ENCODE measurements at regions not wholly inside any gene's neighbourhood (a gene's known extent, or its start where the extent isn't known, plus 50 kb on each side); places are given as distances from the start of the nearest gene placed in this dataset.

- H2BK12ac ChIP-seq (ENCODE audit: insufficient read length, low read depth, low read length): no peak overlapping the region
- H2BK15ac ChIP-seq (ENCODE audit: low read depth, low read length): no peak overlapping the region
- Mint-ChIP-seq H3K4me1 (peaks cover 29 to 34% of the 10 kb centered on the region in 2 experiments), H3K27me3 (ENCODE audit: low read depth) (peaks cover 8% of the 10 kb centered on the region), H3K27ac (no peak overlapping the region), H3K36me3 (ENCODE audit: insufficient read depth in 1 of 3, low read depth in 3 of 3) (no peaks in the 10 kb centered on the region), H3K9me3 (peaks cover 0 to 3% of the 10 kb centered on the region in 2 experiments; a peak in 2 of 5 replicates), H3K4me3 (no peak overlapping the region)
- peak; percentile 97 for TF ChIP-seq CTCF (conservative IDR thresholded peaks at IDR 0.05)
- H3K27ac ChIP-seq (ENCODE audit: insufficient read length, low read depth, low read length): no peak overlapping the region
- H4K20me1 ChIP-seq (ENCODE audit: control insufficient read depth, insufficient read depth, insufficient read length): no peaks in the 10 kb centered on the region
- H3K9ac ChIP-seq (ENCODE audit: extremely low read depth, insufficient read length, low read length): no peak overlapping the region
- no peaks in the 10 kb centered on the region for H3K79me1 ChIP-seq (ENCODE audit: insufficient read depth, low read depth, low read length, poor library complexity, severe bottlenecking)
- no peak overlapping the region for H2BK120ac ChIP-seq (ENCODE audit: low read depth, low read length, poor library complexity, severe bottlenecking)
- peak; percentile 29 for DNase-seq
- H4K8ac ChIP-seq (replicated peaks; ENCODE audit: insufficient read length, low read depth, low read length): no peak overlapping the region
- no peaks in the 10 kb centered on the region for H3K79me2 ChIP-seq (ENCODE audit: insufficient read depth, low read length)
- no peak overlapping the region for H3T11ph ChIP-seq (ENCODE audit: low read length)
- H2AK5ac ChIP-seq (ENCODE audit: insufficient read length, low read length): no peak overlapping the region
- no peaks in the 10 kb centered on the region for H3K23me2 ChIP-seq (ENCODE audit: insufficient read length, low read depth, low read length, poor library complexity, severe bottlenecking)
- no peak overlapping the region for H3K56ac ChIP-seq (ENCODE audit: insufficient read length, low read depth, low read length)
- no peak overlapping the region for H3K23ac ChIP-seq (ENCODE audit: insufficient read length, low read depth, low read length)
- H2BK20ac ChIP-seq (ENCODE audit: low read depth, low read length, poor library complexity, severe bottlenecking): no peak overlapping the region
- H3K27me3 ChIP-seq (ENCODE audit: insufficient read depth, low read length): no peaks in the 10 kb centered on the region
- H3K4ac ChIP-seq (ENCODE audit: low read depth, low read length): no peak overlapping the region
- H4K91ac ChIP-seq (ENCODE audit: insufficient read length, low read depth, low read length): no peak overlapping the region
- H4K5ac ChIP-seq (ENCODE audit: insufficient read length, low read depth, low read length): no peak overlapping the region
- no peak overlapping the region for H2AFZ ChIP-seq (ENCODE audit: low read length)
- no peak overlapping the region for H3K18ac ChIP-seq (ENCODE audit: insufficient read length, low read depth, low read length)
- peaks cover 4% of the 10 kb centered on the region for H3K4me1 ChIP-seq (ENCODE audit: insufficient read depth, low read length)
- H3K9me3 ChIP-seq (ENCODE audit: control insufficient read depth, low read depth, low read length): no peaks in the 10 kb centered on the region
- no CpG with 5 or more reads among the region's 3 CpGs for WGBS (ENCODE audit: extremely low coverage, insufficient read length, low lambda C conversion rate)
- no peak overlapping the region for H2BK5ac ChIP-seq (ENCODE audit: insufficient read length, low read length)
- H3K14ac ChIP-seq (ENCODE audit: insufficient read depth, low read length): no peak overlapping the region
- no peak overlapping the region for H3K4me2 ChIP-seq (ENCODE audit: insufficient read depth, insufficient read length, low read length)
These were observed 79.3 kb upstream of the TSPAN11 start for GRCh38 chr12:30847259-30847658.
